ENCODE measurements at regions not wholly inside any gene's neighbourhood (a gene's known extent, or its start where the extent isn't known, plus 50 kb on each side); places are given as distances from the start of the nearest gene placed in this dataset.

- intact Hi-C loops (cut with micrococcal nuclease) = no loop called here
- H4K20me1 ChIP-seq (replicated peaks; ENCODE audit: control insufficient read depth, extremely low read depth, insufficient read depth, low read length) = no peaks in the 10 kb centered on the region
- no peak overlapping the region for H3K27ac ChIP-seq (ENCODE audit: insufficient read depth, low read depth, low read length)
- no peaks in the 10 kb centered on the region for H3K4me1 ChIP-seq (ENCODE audit: control insufficient read depth, extremely low read depth, insufficient read depth, low read length)
- no peaks in the 10 kb centered on the region for H3K9me1 ChIP-seq (replicated peaks; ENCODE audit: control insufficient read depth, extremely low read depth, insufficient read depth, low read length)
- no peaks in the 10 kb centered on the region for H3K36me3 ChIP-seq (ENCODE audit: control insufficient read depth in 2 of 2, extremely low read depth in 1 of 2, insufficient read depth in 2 of 2, low read length in 2 of 2)
- H3K79me2 ChIP-seq (ENCODE audit: control insufficient read depth, insufficient read depth, low read length) = no peaks in the 10 kb centered on the region
- CTCF ChIA-PET = no interaction called here
- H3K27me3 ChIP-seq (ENCODE audit: control insufficient read depth in 2 of 2, insufficient read depth in 2 of 2, low read length in 2 of 2) = no peaks in the 10 kb centered on the region
- no peak overlapping the region for H3K4me2 ChIP-seq (ENCODE audit: insufficient read depth, low read length)
- BruUV-seq (replicated peaks) = no TSS peak
- no peak overlapping the region for H2AFZ ChIP-seq (ENCODE audit: low read depth, low read length)
- POLR2A ChIA-PET = no interaction called here
- no peaks in the 10 kb centered on the region for H3K9me3 ChIP-seq (replicated peaks; ENCODE audit: control insufficient read depth, insufficient read depth, low read length)
- no peak for TF ChIP-seq JUN (IDR thresholded peaks at IDR 0.05; ENCODE audit: borderline replicate concordance, insufficient read depth, insufficient read length, low read depth)
- TF ChIP-seq MYC (IDR thresholded peaks at IDR 0.05; ENCODE audit: low read depth, low read length) = no peak
- no peak for TF ChIP-seq CTCF (IDR thresholded peaks at IDR 0.05; ENCODE audit: extremely low read depth in 1 of 2, insufficient read depth in 1 of 2, low read depth in 1 of 2, low read length in 2 of 2)
- no peak for TF ChIP-seq GATA2 (IDR thresholded peaks at IDR 0.05; ENCODE audit: insufficient read depth, insufficient read length, low read depth, low read length)
- TF ChIP-seq MAX (IDR thresholded peaks at IDR 0.05; ENCODE audit: insufficient read depth, insufficient read length) = no peak
- no peak for TF ChIP-seq EZH2 (IDR thresholded peaks at IDR 0.05; ENCODE audit: borderline replicate concordance, low read depth, low read length, severe bottlenecking)
- DNase-seq (ENCODE audit: low read depth, low spot score) (no peak), FAIRE-seq (no peak)
- H3K4me3 ChIP-seq (replicated peaks in 1 of 3; ENCODE audit: insufficient read depth in 1 of 3, low read depth in 1 of 3, low read length in 3 of 3) = no peak overlapping the region
- H3K9ac ChIP-seq (replicated peaks; ENCODE audit: extremely low read depth, insufficient read depth, low read length) = no peak overlapping the region
- dilution Hi-C loops (cut with MboI; ENCODE audit: extremely low pct_ligation_motif_present, low sequenced_read_pairs) = no loop called here
These were observed 219.8 kb upstream of the CTSO start for GRCh38 chr4:156173486-156173885.

All from endothelial cell of umbilical vein (primary cell).